K562 (cell line): ENCODE measurements at regions not wholly inside any gene's neighbourhood (a gene's known extent, or its start where the extent isn't known, plus 50 kb on each side); places are given as distances from the start of the nearest gene placed in this dataset.

Experiments
- ASH1L ChIP-seq: fragments of 450-650 bp; IDR thresholded peaks from 2 replicates; pipeline ENCODE4 v1.6.1; 2018; ENCODE audit warnings: borderline replicate concordance, mild to moderate bottlenecking, low read depth; ENCODE audit not compliant: partially characterized antibody
- EP400 ChIP-seq: fragments of 450-650 bp; IDR thresholded peaks from 2 replicates; pipeline ENCODE4 v1.6.1; 2017; ENCODE audit warnings: antibody characterized with exemption, mild to moderate bottlenecking, moderate library complexity
- FOSL1 ChIP-seq: fragments of 200-800 bp; sonication (Bioruptor generic); conservative IDR thresholded peaks from 2 replicates; pipeline ENCODE4 v1.6.1; 2016; ENCODE audit warnings: missing genetic modification characterization, missing compliant biosample characterization
- HMGN3 ChIP-seq: IDR thresholded peaks from 2 replicates; pipeline ENCODE4 v1.6.1; 2011; ENCODE audit warnings: borderline replicate concordance, low read depth, mild to moderate bottlenecking, mixed read lengths, low read length; ENCODE audit not compliant: insufficient read length; ENCODE audit errors: extremely low read depth
- JUND ChIP-seq, 2 experiments: IDR thresholded peaks; 2 replicates in 1 of 2; 3 replicates in 1 of 2; pipeline ENCODE4 v1.6.1; 2011; ENCODE audit warnings: borderline replicate concordance in 2 of 2, low read depth in 2 of 2, low read length in 2 of 2, improper control_type of control experiment in 1 of 2, missing biosample characterization in 1 of 2, missing genetic modification characterization in 1 of 2, missing genetic modification reagents in 1 of 2
- L3MBTL2 ChIP-seq: fragments of 450-650 bp; IDR thresholded peaks from 2 replicates; pipeline ENCODE4 v1.6.1; 2016; ENCODE audit warnings: mild to moderate bottlenecking, moderate library complexity
- LEF1 ChIP-seq: fragments of 450-650 bp; IDR thresholded peaks from 2 replicates; pipeline ENCODE4 v1.6.1; 2016; ENCODE audit warnings: mild to moderate bottlenecking
- MNT ChIP-seq, 2 experiments: fragments of 450-650 bp; conservative IDR thresholded peaks; 2 replicates each; pipeline ENCODE4 v1.6.1; 2017; ENCODE audit warnings: mild to moderate bottlenecking in 2 of 2, moderate library complexity in 2 of 2
- MXD1 ChIP-seq: fragments of 250-450 bp; sonication (Bioruptor Pico); IDR thresholded peaks from 2 replicates; pipeline ENCODE4 v1.8.0; 2021; ENCODE audit warnings: borderline replicate concordance, mild to moderate bottlenecking, moderate library complexity; ENCODE audit not compliant: poor library complexity, severe bottlenecking
- NONO ChIP-seq, 2 experiments: fragments of 200-400 bp in 1 of 2; fragments of 450-650 bp in 1 of 2; formaldehyde crosslinking in 1 of 2; IDR thresholded peaks; 2 replicates each; pipeline ENCODE4 v1.6.1; 2017; ENCODE audit warnings: low read depth in 2 of 2, mild to moderate bottlenecking in 2 of 2, moderate library complexity in 2 of 2, low read length in 1 of 2
- SMC3 ChIP-seq: conservative IDR thresholded peaks from 2 replicates; pipeline ENCODE4 v1.6.1; 2011; ENCODE audit warnings: low read depth, low read length, improper control_type of control experiment; ENCODE audit not compliant: insufficient read depth
- STAG1 ChIP-seq: sonication (generic); formaldehyde crosslinking; IDR thresholded peaks from 2 replicates; pipeline ENCODE4 v1.5.0; 2020; ENCODE audit warnings: missing genetic modification reagents, borderline replicate concordance
- XRCC4 ChIP-seq: IDR thresholded peaks from one replicate; pipeline ENCODE4 v1.6.1; 2011; ENCODE audit not compliant: insufficient read depth, insufficient read length; ENCODE audit errors: extremely low read depth
- ZNF121 ChIP-seq: sonication (generic); formaldehyde crosslinking; conservative IDR thresholded peaks from 2 replicates; pipeline ENCODE4 v1.8.0; 2022; ENCODE audit warnings: missing genetic modification reagents
- TF ChIP-seq, protein P1 (sequence below): fragments of 450-650 bp; formaldehyde crosslinking; conservative IDR thresholded peaks from 2 replicates; pipeline ENCODE4 v1.4.0; 2022; ENCODE audit warnings: mild to moderate bottlenecking, missing genetic modification characterization
- TF ChIP-seq, protein P2 (sequence below): fragments of 200-800 bp; sonication (Bioruptor generic); IDR thresholded peaks from 2 replicates; pipeline ENCODE4 v1.6.1; 2016; ENCODE audit warnings: missing genetic modification characterization, missing compliant biosample characterization

GRCh38 chr18:30889519-30890301, 152.8 kb downstream of the DSC3 start (continued):
- TF ChIP-seq MNT (conservative IDR thresholded peaks at IDR 0.05) (no peak), ASH1L (no peak), ZNF121 (CRISPR knock-in tag) (no peak), FOSL1 (tag) (peak; percentile 51), EP400 (no peak), LEF1 (no peak), L3MBTL2 (0 out of 2 replicates have a peak, but pooled peaks have one; percentile 40), SMC3 (peak; percentile 57), MXD1 (CRISPR knock-in tag) (no peak), NONO (IDR thresholded peaks at IDR 0.05; ENCODE audit: low read depth in 2 of 2, low read length in 1 of 2) (no peak), HMGN3 (no peak), JUND (IDR thresholded peaks at IDR 0.05; ENCODE audit: borderline replicate concordance, low read depth, low read length) (no peak), JUND (tag; IDR thresholded peaks at IDR 0.05; ENCODE audit: borderline replicate concordance, low read depth, low read length) (no peak), STAG1 (CRISPR knock-in tag) (peak; percentile 16; the same call in 1 of the 2 replicates), XRCC4 (no peak)
- TF ChIP-seq, protein P1, sequence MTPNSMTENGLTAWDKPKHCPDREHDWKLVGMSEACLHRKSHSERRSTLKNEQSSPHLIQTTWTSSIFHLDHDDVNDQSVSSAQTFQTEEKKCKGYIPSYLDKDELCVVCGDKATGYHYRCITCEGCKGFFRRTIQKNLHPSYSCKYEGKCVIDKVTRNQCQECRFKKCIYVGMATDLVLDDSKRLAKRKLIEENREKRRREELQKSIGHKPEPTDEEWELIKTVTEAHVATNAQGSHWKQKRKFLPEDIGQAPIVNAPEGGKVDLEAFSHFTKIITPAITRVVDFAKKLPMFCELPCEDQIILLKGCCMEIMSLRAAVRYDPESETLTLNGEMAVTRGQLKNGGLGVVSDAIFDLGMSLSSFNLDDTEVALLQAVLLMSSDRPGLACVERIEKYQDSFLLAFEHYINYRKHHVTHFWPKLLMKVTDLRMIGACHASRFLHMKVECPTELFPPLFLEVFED (CRISPR knock-in tag), result no peak
- TF ChIP-seq, protein P2, sequence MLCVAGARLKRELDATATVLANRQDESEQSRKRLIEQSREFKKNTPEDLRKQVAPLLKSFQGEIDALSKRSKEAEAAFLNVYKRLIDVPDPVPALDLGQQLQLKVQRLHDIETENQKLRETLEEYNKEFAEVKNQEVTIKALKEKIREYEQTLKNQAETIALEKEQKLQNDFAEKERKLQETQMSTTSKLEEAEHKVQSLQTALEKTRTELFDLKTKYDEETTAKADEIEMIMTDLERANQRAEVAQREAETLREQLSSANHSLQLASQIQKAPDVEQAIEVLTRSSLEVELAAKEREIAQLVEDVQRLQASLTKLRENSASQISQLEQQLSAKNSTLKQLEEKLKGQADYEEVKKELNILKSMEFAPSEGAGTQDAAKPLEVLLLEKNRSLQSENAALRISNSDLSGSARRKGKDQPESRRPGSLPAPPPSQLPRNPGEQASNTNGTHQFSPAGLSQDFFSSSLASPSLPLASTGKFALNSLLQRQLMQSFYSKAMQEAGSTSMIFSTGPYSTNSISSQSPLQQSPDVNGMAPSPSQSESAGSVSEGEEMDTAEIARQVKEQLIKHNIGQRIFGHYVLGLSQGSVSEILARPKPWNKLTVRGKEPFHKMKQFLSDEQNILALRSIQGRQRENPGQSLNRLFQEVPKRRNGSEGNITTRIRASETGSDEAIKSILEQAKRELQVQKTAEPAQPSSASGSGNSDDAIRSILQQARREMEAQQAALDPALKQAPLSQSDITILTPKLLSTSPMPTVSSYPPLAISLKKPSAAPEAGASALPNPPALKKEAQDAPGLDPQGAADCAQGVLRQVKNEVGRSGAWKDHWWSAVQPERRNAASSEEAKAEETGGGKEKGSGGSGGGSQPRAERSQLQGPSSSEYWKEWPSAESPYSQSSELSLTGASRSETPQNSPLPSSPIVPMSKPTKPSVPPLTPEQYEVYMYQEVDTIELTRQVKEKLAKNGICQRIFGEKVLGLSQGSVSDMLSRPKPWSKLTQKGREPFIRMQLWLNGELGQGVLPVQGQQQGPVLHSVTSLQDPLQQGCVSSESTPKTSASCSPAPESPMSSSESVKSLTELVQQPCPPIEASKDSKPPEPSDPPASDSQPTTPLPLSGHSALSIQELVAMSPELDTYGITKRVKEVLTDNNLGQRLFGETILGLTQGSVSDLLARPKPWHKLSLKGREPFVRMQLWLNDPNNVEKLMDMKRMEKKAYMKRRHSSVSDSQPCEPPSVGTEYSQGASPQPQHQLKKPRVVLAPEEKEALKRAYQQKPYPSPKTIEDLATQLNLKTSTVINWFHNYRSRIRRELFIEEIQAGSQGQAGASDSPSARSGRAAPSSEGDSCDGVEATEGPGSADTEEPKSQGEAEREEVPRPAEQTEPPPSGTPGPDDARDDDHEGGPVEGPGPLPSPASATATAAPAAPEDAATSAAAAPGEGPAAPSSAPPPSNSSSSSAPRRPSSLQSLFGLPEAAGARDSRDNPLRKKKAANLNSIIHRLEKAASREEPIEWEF, result no peak
